ENCODE measurements at regions not wholly inside any gene's neighbourhood (a gene's known extent, or its start where the extent isn't known, plus 50 kb on each side); places are given as distances from the start of the nearest gene placed in this dataset.

DNA sequence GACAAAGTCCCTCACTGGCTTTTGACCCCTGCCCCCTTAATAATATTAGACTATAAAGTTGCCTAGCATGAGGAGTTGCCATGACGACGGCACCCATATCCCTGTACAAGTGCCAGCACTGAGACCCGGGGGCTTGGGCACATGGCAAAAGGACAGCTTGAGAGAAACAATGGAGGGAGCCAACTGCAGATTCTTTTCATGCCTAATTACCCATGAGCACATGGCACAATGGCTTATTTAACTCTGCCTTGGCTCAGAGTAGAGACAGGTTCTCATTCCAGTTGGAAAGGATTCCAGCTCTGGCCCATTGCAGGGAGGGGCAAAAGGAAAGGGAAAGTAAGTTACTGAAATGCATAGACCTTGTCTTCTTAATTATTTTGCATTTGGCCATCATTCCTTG lies 261.2 kb upstream of the UBASH3B start:
- no peak for DNase-seq

DNA sequence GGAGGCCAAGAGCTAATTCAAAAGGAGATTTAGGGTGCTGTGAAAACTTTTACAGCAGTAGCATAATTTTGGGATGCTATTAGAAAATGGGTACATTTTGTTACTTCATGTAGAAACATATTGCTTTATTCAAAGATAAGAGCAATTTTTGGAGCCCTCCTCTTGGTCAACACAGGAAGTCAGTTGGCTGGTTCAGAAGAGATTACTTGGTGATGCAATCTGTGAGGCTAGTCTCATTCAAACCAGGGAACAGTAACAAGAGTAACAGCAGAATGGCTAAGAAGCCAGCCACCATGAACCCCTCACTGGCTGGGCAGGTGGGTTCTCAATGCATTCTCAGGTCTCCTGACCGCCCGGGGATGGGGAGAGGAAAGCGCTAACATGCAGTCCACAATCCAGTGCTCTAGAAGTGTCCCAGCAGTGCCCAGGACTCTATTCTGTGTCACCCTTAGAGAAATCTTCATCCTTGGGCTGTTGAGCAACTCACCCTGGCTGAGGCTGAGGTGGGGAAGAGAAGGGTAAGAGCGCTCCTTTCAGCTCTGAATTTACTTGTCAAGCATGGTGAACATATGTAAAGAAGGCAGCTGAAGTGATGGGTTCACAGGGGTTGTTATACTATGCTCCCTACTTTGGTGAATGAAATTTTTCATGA lies 262.2 kb upstream of the UBASH3B start:
- DNase-seq = peak; percentile 72 to 78

DNA sequence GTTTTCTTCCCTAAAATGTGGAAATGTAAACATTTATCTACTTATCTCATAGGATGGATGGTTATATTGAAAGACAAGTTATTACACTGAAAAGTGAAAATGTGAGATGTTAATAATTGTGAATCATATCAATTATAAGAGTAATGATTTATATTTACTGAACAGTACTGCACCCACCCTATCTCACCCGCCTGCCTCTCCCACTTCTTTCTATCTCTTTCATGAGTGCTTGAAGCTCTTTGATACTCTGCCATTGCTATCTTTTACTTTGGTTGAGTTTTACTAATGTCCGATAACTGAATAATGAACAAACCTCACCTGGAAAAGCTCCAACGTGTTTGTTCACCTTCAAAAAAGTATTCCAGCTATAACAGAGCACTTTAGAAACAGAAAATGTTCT lies 263.0 kb upstream of the UBASH3B start:
- DNase-seq = no peak

GRCh38 chr11:122391049-122391448 lies 264.5 kb upstream of the UBASH3B start:
- no peak for DNase-seq

GRCh38 chr11:122383186-122383585 lies 267.2 kb upstream of the BLID start:
- DNase-seq = no peak

- DNase-seq = no peak
These were observed 259.8 kb upstream of the BLID start for GRCh38 chr11:122375687-122376399.

- DNase-seq = no peak
These were observed 252.8 kb upstream of the BLID start for GRCh38 chr11:122368796-122369195.

- DNase-seq = no peak
These were observed 251.8 kb upstream of the BLID start for GRCh38 chr11:122367809-122368231.

GRCh38 chr11:122365610-122366360 lies 249.8 kb upstream of the BLID start:
- no peak for DNase-seq

GRCh38 chr11:122363296-122363695 lies 247.3 kb upstream of the BLID start:
- DNase-seq = no peak

DNA sequence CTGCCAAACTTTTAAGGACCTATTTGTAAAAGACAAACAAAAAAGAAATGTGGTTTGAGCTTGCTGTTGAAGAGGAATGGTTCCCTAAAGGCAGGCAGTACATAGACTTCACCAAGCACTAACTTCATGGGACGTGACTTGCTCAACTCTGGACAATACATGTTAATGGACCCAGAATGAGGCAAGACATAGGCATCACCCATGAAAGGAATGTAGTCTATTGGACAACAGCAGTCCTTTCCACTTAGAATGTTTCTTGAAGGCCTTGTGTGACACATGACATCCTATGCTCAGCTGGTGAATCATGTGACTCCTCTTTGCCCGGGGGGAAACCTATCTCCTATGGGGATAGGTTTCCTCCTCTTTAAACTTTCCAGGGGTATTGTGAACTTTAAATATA lies 246.4 kb upstream of the BLID start:
- no peak for DNase-seq

DNA sequence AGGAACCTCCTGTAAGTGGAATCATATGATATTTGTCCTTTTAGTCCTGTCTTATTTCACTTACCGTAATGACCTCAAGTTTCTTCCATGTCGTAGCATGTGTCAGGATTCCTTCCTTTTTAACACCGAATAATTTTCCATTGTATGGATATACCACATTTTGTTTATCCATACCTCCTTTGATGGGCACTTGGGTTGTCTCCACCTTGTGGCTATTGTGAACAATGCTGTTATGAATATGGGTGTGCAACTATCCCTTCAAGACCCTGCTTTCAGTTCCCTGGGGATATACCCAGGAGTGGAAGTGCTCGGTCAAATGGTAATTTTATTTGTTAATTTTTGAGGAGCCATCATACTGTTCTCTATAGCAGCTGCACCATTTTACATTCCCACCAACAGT lies 244.9 kb upstream of the BLID start:
- no peak for DNase-seq

GRCh38 chr11:122359081-122359571 lies 243.1 kb upstream of the BLID start:
- no peak for DNase-seq

GRCh38 chr11:122358292-122358691 lies 242.3 kb upstream of the BLID start:
- DNase-seq = no peak

DNA sequence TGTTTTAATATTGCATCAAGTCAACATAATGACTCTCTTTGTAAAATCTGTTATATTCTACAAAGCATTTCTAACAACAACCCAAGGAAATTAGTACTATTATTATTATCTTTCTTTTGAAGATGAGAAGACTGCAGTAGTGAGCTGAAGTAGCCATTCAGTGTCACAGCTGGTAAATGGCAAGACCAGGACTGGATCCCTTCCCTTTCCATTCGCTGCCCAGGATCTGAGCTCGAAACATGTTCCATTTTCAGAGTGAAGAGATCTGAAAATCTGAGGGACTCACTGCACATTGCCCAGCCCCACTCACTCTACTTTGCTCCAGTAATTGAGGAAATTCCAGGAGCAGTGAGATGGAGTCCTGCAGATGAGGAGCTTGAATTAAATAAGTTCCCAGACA lies 240.0 kb upstream of the BLID start:
- DNase-seq = no peak

DNA sequence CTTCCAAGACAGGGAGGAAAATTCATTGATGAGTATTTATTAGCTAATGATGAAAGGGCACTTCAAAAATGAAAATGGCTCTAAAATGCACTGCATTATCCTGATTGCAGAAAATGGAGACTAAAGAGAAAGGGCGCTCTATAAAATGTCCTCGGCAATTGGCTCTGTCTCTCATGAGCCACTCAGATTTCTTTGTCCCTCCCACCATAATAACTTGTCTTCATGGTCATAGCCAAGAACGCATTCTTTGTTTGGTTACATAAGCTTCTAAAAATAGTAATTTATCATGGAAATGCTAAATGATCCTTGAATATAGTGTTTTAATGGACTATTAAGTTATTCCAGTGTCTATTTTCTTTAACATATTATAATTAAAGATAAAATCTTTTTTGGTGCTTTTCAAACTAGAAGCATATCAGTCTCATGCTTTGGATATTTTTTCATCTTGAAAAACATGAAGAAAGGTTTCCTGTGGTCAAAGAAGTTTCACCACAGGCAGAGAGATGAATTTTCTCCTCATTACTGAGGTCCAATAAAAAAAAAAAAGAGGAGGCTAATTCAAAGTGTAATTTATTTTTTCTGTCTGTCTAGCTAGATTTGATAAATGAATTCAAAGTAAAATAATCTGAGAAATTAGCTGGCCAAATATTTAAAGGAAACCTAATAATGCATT lies 238.1 kb upstream of the BLID start:
- no peak for DNase-seq

- DNase-seq = no peak
These were observed 237.5 kb upstream of the BLID start for GRCh38 chr11:122353561-122353960.

DNA sequence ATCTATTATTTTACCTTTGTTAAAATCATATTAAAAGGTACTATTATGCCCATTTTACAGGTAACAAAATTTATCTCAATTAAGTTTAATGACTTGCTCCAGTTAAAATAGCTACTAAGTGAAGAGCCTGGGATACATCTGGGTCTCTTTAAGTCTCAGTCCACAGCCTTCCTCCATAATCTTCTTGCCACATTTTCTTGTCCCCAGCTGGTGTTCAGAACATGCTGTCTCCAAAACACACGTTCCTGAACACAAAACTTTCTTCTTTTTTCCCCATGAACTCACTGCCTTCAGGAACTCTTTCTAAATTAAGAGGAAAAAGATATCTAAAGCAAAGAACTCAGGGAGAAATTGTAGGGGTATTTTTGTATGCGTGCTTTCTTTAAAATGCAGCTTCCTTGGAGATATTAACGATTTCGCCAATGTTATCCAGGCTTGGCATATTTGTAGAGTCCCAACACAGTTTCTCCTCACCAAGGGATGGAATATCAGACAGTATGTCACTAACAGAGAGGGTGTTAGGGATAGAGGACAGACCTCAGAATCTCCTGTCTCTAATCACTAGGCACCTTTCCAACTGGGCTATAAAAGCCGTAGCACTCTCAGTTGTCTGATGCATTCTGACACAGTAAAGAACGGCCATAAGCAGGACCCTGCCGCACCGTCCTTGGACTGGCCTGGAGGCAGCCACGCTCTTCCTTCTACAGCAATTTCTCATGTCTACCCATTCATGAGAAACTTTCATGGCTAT lies 232.8 kb upstream of the BLID start:
- no peak for DNase-seq

GRCh38 chr11:122346006-122346405 lies 230.0 kb upstream of the BLID start:
- DNase-seq = no peak

DNA sequence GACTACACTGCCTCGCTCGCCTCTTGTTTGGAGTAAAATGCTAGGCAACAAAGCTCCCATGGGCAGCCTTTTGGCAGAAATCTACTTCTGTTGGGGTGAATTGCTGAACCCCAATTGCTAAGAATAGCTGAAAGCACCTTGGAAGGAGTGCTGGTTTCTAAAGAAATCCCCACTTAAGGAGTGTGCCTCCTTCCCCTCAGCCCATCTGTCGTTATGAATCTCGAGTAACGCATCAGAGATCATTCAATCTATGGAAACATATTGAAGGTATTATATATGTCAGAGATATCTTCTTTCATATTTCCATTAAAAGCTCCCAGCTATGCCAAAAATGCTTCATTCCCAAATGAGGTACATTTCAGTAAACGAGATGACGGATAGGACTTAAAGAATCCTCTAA lies 229.6 kb upstream of the BLID start:
- DNase-seq = no peak

DNA sequence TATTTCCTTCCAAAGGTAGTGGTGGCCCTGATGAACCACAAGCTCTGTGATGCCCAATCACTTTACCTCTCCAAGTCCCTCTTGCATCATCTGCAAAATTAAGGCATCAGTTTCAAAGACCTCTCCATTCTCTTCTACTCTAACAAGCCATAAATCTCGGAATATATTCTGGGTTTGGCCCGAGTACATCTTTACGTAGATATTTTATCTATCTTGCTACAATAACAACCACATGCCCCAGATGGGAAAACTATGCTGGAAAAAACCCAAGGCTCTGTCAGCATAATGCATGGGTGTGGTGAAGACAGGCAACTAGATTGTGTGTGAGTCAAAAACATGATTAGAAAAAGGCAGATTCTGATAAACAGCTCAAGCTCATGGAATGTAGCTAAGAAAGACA lies 228.2 kb upstream of the BLID start:
- DNase-seq = no peak

DNA sequence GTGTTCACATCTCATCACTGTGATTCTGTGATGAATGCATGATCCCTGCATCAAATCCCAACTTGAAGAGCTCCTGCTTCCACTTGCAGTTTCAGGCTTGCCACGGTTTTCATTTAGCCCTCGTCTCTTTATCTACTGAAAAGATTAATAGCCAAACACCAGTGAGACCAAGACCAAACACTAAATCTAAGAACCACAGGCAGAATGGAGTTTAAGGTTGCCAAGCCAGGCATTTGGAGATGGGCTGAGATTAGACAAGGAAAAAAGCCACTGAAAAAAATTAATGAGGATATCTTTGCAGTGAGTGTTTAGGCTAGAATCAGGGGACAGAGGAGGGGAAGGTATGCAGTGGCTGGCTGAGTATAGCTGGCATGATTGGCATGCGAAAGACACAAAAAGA lies 227.2 kb upstream of the BLID start:
- no peak for DNase-seq
